Occipital lobe (tissue), 1 donor: ENCODE measurements at regions not wholly inside any gene's neighbourhood (a gene's known extent, or its start where the extent isn't known, plus 50 kb on each side); places are given as distances from the start of the nearest gene placed in this dataset.

Experiments used
- DNase-seq: peaks from one replicate; lab custom pipeline; 2025; lab: John Stamatoyannopoulos, UW

GRCh38 chr12:89863493-89863938 lies 154.9 kb upstream of the ATP2B1 start:
- no peak for DNase-seq

DNA sequence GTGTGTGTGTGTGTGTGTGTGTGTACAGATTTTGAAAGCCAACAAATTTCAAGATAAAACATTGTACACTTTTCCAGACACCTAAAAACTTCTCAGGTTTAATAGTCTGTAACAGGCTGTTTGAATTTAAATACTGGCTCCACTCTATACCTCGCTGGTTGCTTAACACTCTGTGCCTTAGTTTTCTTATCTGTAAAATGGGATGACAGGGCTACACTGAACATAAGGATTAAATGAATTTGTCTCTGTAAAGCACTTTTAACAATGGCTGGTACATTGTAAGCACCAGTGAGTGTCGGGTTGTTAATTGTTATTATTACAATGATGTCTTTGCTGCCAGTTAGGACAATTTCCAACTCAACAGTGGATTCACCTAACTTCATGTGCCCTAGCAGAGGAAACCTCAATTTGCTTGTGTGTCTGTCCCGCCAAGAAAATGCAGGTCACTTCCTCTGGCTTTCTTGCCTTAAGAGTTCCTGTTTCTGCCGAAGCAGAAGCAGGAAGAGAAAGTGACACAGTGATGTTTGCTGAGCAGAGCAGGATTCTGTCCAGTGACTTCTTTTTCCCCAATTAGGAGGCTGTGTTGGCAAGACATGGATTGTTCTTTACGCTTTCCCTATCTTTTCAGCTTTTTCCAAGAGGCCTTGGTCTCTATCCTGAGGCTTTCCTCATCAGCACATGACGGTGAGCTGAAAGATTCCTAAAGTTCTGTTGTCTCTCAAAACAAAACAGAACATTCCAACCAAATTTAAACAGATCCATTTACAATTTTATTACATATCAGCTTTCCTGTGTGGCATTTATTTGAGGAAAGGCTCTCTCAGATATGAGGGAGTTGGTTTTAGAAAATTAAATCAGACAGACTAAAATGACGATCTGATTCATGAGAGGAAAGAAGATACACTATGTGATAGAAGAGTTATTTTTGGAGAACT lies 154.1 kb upstream of the ATP2B1 start:
- DNase-seq, result no peak

- DNase-seq, result no peak
Observed at GRCh38 chr12:89861086-89861485, 152.4 kb upstream of the ATP2B1 start.

DNA sequence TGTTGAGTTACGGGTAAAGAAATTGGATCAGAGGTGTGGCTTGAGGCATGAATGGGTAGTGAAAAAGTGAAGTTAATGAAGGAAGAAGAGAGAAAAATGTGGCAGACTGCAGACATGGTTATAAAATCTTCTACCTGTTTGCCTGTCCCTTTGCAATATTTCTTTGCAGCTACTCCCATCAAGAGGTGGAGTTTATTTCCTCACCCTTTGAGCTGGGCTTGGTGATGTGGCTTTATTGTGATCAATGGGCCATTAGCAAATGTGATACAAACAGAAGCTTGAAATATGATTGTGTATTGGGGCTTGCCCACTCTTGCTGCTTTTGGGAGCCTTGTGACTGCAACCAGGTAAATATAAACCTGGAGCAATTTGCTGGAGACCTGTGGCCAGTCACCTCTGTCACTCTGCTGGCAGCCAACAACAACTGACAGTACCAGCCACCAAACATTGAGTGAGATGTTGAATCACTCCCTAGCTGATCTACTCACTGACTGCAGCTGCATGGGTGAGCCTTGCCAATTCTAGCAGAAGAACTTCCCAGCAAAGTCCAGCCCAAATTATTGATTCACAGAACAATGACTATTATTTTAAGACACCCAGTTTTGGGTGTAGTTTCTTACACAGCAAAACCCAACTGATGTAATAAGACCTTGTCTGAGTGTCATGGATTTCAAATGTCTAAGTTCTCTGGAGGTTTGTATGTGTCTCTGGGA lies 151.0 kb upstream of the ATP2B1 start:
- DNase-seq, result no peak

DNA sequence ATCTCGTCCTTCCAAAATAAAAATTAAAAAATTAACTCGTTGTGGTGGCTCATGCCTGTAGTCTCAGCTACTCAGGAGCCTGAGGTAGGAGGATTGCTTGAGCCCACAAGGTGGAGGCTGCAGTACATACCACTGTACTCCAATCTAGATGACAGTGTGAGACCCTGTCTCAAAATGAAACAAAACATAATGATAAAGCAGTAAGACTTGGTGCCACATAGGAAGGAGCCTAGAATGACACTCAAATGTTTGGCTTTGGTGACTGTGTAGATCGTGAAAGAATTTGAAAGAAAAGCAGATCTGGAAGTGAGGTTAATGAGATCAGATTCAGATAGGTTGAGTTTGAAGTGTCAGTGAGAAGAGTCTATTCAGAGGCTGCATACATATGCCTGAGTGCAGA lies 150.1 kb upstream of the ATP2B1 start:
- no peak for DNase-seq

GRCh38 chr12:89857652-89858274 lies 149.1 kb upstream of the ATP2B1 start:
- peak; percentile 5 for DNase-seq

DNA sequence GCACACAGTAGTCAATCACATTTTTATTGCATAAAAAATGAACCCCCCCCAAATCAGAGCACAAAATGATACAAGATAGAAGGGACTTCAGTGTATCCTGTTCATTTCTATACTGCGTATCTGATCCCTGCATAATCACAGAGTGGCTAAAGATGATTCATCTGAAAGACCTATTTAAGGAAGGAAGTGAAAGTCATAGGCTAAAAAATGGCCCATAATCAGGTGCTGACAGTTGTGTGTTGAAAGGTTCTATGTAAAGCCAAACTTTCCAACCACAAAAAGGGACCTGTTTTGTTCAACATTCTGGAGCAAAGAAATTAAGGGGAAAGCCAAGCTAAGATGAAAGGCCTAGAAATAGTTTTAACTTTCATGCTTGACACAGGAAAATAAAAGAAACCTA lies 147.8 kb upstream of the ATP2B1 start:
- no peak for DNase-seq

DNA sequence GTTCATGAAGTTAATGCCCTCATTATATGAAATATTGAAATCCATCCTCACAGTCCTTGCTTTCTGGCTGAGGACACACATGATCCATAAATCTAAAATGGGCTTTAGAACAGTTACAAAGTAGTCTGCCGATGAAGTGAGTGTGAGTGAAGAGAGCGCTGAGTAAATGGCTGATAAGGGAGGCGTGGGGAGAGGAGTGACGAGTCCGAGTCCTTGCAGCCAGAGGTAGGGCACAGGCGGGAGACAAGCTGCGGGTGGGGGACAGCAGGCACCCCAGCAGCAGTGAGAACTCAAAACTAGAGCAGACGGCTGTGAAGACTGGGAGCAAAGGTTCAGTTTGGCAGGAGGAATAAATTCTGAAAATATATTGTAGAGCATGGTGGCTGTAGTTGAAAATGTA lies 140.1 kb upstream of the ATP2B1 start:
- DNase-seq, result no peak

- DNase-seq, result no peak
Observed at GRCh38 chr12:89846473-89847055, 137.9 kb upstream of the ATP2B1 start.

DNA sequence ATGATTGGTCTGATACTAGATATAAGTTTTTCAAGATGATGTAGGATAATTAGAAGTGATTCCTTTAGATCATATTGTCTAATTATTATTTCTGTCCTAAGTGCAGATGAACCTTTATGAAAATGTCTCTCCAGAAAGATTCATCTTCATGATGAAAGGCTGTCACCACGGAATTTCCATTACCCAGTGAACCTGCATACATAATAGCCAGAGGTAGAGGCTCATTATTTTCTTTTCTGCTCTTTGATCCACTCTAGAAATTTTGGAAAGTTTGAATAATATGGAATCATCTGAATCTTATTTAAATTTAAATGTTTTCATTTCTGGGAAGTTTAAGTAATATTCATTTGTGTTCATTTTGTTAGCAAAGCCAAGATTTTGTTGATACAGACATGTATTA lies 137.1 kb upstream of the ATP2B1 start:
- no peak for DNase-seq

DNA sequence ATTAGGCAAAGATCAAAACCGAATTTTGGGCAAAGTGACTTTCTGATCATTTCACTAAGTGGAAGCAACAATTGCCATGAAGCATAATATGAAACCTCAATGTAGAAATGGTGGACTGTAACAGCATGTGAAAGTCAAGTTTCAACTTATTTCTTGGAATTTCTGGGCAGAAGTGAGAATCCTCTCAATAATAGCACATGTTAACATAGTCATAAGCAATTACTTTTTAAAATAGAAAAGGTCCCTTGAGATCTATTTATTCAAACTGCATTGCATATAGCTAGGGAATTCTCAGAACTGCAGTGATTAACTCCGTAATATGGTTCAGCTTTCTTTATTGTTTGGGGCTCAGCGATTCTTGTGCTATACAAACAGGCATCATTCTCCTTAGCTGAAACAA lies 136.7 kb upstream of the ATP2B1 start:
- no peak for DNase-seq

GRCh38 chr12:89844539-89844938 lies 135.9 kb upstream of the ATP2B1 start:
- no peak for DNase-seq

DNA sequence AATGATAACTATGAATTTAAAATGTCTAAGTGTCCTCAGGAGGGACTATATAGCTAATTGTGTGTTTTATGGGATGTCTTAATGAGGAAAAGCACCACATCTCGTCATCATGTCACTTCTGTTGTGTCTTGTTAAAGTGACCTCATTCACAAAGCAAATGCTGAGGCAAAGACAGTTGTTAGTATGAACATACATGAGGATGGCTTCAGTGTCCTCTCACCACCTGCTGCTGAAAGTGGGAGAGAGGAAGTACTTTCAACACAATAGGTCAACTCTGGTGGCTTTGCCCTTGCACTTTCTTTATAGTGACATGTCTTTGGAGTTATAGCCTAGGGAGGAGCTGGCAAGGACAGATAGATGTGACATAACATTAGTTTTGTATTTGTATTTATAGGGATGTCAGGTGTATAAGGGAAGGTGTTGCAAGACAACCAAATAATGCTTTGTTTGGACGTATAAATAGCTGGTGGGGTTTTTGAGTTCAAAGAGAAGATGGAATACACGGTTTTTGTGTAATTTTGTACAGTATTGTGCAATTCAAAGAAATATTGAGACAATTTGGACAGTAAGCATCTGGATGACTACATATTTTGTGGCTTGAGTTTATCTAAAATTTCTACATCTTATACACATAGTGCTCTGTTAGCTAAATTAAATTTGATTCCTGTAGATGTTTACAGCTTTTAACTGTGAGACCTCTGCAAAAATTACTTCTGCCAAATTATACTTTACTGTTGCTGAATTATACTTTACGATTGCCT lies 131.7 kb upstream of the ATP2B1 start:
- DNase-seq, result no peak

DNA sequence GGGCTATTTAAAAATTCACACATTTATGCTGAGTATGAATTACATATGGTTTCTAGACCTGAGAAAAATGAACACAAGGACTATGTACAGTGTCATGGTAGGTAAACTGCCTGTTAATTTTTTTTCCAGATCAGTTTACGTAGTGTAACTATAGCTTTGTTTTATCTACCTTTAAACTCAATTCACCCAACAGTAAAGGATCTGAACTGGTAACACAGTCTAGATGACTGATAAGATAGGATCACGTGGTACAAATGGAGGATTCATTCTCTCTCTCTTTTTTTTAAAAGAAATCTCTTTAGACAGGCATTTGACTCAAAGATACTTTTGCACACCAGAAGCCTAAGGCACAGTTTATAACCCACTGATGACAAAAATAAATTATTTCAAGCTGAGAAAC lies 130.8 kb upstream of the ATP2B1 start:
- no peak for DNase-seq

- DNase-seq, result no peak
Observed at GRCh38 chr12:89838833-89839232, 130.2 kb upstream of the ATP2B1 start.

GRCh38 chr12:89836026-89836425 lies 127.4 kb upstream of the ATP2B1 start:
- DNase-seq, result no peak

DNA sequence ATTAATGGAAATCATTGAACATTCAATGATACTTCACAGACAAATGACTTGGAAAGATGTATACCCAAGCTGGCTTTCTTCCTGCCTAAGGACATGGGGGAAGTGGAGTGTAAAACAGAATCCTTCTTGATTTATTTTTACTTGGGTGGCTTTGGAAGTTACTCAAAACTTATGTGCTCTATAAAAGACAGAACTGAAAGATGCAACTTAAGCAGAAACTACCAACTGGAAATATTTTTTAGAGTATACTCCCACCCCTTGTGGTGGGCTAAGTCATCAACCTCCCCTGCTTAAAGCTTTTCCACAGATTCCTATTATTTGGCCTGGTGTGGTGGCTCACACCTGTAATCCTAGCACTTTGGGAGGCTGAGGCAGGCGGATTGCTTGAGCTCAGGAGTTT lies 126.0 kb upstream of the ATP2B1 start:
- DNase-seq, result no peak

DNA sequence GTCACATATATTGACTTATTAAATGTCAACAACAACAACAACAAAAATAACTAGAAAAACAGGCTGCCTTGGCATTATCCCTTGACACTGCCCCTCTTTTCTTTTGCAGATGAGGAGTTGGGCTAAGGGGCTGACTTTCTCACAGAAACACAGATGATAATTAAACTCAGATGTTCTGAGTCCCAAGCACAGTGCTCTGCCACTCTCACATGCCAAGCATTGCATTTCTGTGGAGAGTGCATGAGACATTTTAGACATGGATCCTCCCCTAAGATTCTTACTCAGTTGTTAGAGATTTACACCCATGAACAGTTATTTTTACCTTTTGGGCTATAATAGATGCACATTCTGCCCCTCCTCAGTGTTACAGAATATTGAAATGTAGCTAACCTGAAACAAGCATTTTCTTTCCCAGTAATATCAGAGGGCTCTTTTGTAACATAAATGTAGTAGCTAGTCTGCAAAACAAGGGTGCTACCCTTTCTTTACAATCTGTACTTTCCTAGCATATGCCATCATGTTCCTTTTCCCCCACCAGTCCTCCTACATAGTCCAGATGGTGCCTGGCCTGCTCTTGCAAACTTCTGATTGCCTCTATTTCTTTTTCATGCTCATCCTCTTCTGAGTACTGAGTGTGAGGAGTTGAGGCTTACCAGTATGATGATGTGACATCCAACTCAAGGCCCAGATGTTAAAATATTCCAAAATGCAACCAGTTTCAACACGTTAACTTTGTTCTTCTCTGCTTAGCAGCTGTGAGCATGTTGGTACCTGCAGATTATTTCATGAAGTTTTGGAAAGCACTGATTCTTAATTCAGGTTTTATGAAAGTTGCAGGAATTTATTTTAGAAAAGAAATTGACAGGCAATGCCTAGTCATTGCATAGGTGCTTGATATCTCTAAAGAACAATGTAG lies 125.0 kb upstream of the ATP2B1 start:
- DNase-seq, result peak; percentile 34

GRCh38 chr12:89832336-89832735 lies 123.7 kb upstream of the ATP2B1 start:
- no peak for DNase-seq
